ENCODE measurements at regions not wholly inside any gene's neighbourhood (a gene's known extent, or its start where the extent isn't known, plus 50 kb on each side); places are given as distances from the start of the nearest gene placed in this dataset.
"Not testable (repeated sequence)": the region's sequence is repeated elsewhere in the genome, so short reads cannot be mapped to it uniquely, and the experiment has no call there.

DNA sequence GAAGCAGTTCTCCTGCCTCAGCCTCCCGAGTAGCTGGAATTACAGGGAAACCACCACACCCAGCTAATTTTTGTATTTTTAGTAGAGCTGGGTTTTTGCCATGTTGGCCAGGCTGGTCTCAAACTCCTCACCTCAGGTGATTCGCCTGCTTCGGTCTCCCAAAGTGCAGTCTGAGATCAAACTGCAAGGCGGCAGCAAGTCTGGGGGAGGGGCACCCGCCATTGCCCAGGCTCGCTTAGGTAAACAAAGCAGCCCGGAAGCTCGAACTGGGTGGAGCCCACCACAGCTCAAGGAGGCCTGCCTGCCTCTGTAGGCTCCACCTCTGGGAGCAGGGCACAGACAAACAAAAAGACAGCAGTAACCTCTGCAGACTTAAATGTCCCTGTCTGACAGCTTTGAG is 725.2 kb upstream of the ANKRD30A start:
- TF ChIP-seq POLR2A (IDR thresholded peaks at IDR 0.05), result not testable (repeated sequence)
- TF ChIP-seq, protein P1, sequence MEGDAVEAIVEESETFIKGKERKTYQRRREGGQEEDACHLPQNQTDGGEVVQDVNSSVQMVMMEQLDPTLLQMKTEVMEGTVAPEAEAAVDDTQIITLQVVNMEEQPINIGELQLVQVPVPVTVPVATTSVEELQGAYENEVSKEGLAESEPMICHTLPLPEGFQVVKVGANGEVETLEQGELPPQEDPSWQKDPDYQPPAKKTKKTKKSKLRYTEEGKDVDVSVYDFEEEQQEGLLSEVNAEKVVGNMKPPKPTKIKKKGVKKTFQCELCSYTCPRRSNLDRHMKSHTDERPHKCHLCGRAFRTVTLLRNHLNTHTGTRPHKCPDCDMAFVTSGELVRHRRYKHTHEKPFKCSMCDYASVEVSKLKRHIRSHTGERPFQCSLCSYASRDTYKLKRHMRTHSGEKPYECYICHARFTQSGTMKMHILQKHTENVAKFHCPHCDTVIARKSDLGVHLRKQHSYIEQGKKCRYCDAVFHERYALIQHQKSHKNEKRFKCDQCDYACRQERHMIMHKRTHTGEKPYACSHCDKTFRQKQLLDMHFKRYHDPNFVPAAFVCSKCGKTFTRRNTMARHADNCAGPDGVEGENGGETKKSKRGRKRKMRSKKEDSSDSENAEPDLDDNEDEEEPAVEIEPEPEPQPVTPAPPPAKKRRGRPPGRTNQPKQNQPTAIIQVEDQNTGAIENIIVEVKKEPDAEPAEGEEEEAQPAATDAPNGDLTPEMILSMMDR (IDR thresholded peaks at IDR 0.05), result not testable (repeated sequence)
